Progenitor cell of endocrine pancreas (in vitro differentiated cells): ENCODE measurements at regions not wholly inside any gene's neighbourhood (a gene's known extent, or its start where the extent isn't known, plus 50 kb on each side); places are given as distances from the start of the nearest gene placed in this dataset.
A peak's percentile ranks its signal among the peaks of the same experiment; 100 is the strongest.

ENCODE experiments used
- DNase-seq: peaks from one replicate; pipeline ENCODE4 v3.0.0; 2021; ENCODE audit warnings: low spot score; ENCODE audit not compliant: unreplicated experiment
- H3K27ac Mint-ChIP-seq: 2 replicates; pipeline ENCODE4 v1.8.0; 2021; ENCODE audit warnings: mild to moderate bottlenecking, moderate library complexity, mixed read lengths
- H3K27me3 Mint-ChIP-seq: 2 replicates; pipeline ENCODE4 v1.8.0; 2021; ENCODE audit warnings: mixed read lengths
- H3K36me3 Mint-ChIP-seq: 2 replicates; pipeline ENCODE4 v1.8.0; 2022; ENCODE audit warnings: mixed read lengths; ENCODE audit not compliant: insufficient read depth
- H3K4me1 Mint-ChIP-seq: 2 replicates; pipeline ENCODE4 v1.8.0; 2021; ENCODE audit warnings: low read depth, mixed read lengths
- H3K4me3 Mint-ChIP-seq: 2 replicates; pipeline ENCODE4 v1.8.0; 2021; ENCODE audit warnings: low read depth, mild to moderate bottlenecking, moderate library complexity, mixed read lengths
- H3K9me3 Mint-ChIP-seq: 2 replicates; pipeline ENCODE4 v1.8.0; 2021; ENCODE audit warnings: low read depth, mixed read lengths
- TF ChIP-seq, protein P1 (sequence below): fragments of 200-600 bp; sonication (generic); IDR thresholded peaks from one replicate; pipeline ENCODE4 v1.5.0; 2021; ENCODE audit warnings: antibody characterized with exemption, mild to moderate bottlenecking; ENCODE audit not compliant: unreplicated experiment

- no peak for DNase-seq
- Mint-ChIP-seq H3K27me3 (no peaks in the 10 kb centered on the region), H3K27ac (no peak overlapping the region), H3K4me3 (no peak overlapping the region), H3K36me3 (no peaks in the 10 kb centered on the region), H3K9me3 (no peaks in the 10 kb centered on the region), H3K4me1 (peaks cover 28% of the 10 kb centered on the region)
- TF ChIP-seq, protein P1, sequence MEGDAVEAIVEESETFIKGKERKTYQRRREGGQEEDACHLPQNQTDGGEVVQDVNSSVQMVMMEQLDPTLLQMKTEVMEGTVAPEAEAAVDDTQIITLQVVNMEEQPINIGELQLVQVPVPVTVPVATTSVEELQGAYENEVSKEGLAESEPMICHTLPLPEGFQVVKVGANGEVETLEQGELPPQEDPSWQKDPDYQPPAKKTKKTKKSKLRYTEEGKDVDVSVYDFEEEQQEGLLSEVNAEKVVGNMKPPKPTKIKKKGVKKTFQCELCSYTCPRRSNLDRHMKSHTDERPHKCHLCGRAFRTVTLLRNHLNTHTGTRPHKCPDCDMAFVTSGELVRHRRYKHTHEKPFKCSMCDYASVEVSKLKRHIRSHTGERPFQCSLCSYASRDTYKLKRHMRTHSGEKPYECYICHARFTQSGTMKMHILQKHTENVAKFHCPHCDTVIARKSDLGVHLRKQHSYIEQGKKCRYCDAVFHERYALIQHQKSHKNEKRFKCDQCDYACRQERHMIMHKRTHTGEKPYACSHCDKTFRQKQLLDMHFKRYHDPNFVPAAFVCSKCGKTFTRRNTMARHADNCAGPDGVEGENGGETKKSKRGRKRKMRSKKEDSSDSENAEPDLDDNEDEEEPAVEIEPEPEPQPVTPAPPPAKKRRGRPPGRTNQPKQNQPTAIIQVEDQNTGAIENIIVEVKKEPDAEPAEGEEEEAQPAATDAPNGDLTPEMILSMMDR: no peak
Measured at GRCh38 chr4:111639120-111639690, 506.0 kb upstream of the FAM241A start.

GRCh38 chr4:111639876-111640275 lies 505.4 kb upstream of the FAM241A start:
- TF ChIP-seq, protein P1: no peak
- DNase-seq: no peak
- H3K9me3 Mint-ChIP-seq: no peaks in the 10 kb centered on the region
- no peaks in the 10 kb centered on the region for H3K27me3 Mint-ChIP-seq
- no peaks in the 10 kb centered on the region for H3K36me3 Mint-ChIP-seq
- H3K27ac Mint-ChIP-seq: no peak overlapping the region
- peaks cover 24% of the 10 kb centered on the region for H3K4me1 Mint-ChIP-seq
- H3K4me3 Mint-ChIP-seq: no peak overlapping the region

GRCh38 chr4:111641813-111642579 lies 503.3 kb upstream of the FAM241A start:
- no peaks in the 10 kb centered on the region for H3K9me3 Mint-ChIP-seq
- DNase-seq: peak; percentile 43
- TF ChIP-seq, protein P1: peak; percentile 93

GRCh38 chr4:111648056-111648455 lies 497.2 kb upstream of the FAM241A start:
- Mint-ChIP-seq H3K9me3 (no peaks in the 10 kb centered on the region), H3K27me3 (no peaks in the 10 kb centered on the region), H3K36me3 (no peaks in the 10 kb centered on the region), H3K27ac (no peak overlapping the region), H3K4me3 (no peak overlapping the region), H3K4me1 (peaks cover 24% of the 10 kb centered on the region)
- no peak for DNase-seq
- TF ChIP-seq, protein P1: no peak

More at GRCh38 chr4:111641813-111642579, 503.3 kb upstream of the FAM241A start:
- peaks cover 14% of the 10 kb centered on the region for H3K4me1 Mint-ChIP-seq
- H3K27me3 Mint-ChIP-seq: no peaks in the 10 kb centered on the region
- no peak overlapping the region for H3K27ac Mint-ChIP-seq
- no peaks in the 10 kb centered on the region for H3K36me3 Mint-ChIP-seq
- H3K4me3 Mint-ChIP-seq: no peak overlapping the region

DNA sequence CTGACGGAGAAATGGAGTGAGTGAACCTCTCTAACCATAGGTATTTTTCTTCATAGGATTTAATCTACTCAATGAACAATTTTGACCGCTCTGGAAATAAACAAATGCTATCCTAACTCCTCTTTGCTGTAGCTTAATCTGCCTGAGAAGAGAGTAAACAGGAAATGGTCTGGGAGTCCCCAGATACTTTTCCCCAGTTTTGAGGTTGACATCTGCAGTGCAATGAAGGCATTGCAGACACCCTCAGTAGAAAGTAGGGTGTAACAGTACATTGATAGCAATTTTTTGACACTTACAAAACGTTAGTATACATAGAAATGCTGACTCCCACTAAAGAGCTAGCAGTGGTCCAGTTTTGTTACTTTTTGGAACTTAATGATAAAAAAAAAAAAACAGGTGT lies 495.9 kb upstream of the FAM241A start:
- H3K4me3 Mint-ChIP-seq: no peak overlapping the region
- no peaks in the 10 kb centered on the region for H3K36me3 Mint-ChIP-seq
- H3K27ac Mint-ChIP-seq: no peak overlapping the region
- H3K9me3 Mint-ChIP-seq: no peaks in the 10 kb centered on the region
- TF ChIP-seq, protein P1: no peak
- no peak for DNase-seq
- H3K4me1 Mint-ChIP-seq: peaks cover 30% of the 10 kb centered on the region
- no peaks in the 10 kb centered on the region for H3K27me3 Mint-ChIP-seq
